Left lung (tissue), 2 donors: ENCODE measurements at regions not wholly inside any gene's neighbourhood (a gene's known extent, or its start where the extent isn't known, plus 50 kb on each side); places are given as distances from the start of the nearest gene placed in this dataset.

Experiments
- microRNA-seq, 2 donors: library from miRNA; unstranded; fragments of <30 nt; microRNA quantifications; one replicate each; pipeline ENCODE4, GENCODE V29; 2019
- donor health status: DM: no; HTN: yes; CAD: no.
- donor health status: DM: no; HTN: no; CAD: no.

Small RNA genes lying in the stretch of these regions (microRNA-seq; reads per million reads assigned to microRNA genes)
- gene MIR550A2 (0 reads per million in 2 donors), gene MIR550B2 (0 reads per million in 2 donors)
